ENCODE measurements at regions not wholly inside any gene's neighbourhood (a gene's known extent, or its start where the extent isn't known, plus 50 kb on each side); places are given as distances from the start of the nearest gene placed in this dataset.
"Not testable (repeated sequence)": the region's sequence is repeated elsewhere in the genome, so short reads cannot be mapped to it uniquely, and the experiment has no call there.

- no peak for ATAC-seq
- H3K4me3 ChIP-seq (ENCODE audit: low read length): no peak overlapping the region
- intact Hi-C loops (cut with DNase I): no loop called here
- H3K27ac ChIP-seq (ENCODE audit: low read length): no peak overlapping the region
- WGBS: 40% methylated on average over 3 of the region's 3 CpGs
- no peak for DNase-seq
- no peaks in the 10 kb centered on the region for H3K27me3 ChIP-seq (ENCODE audit: control insufficient read depth, insufficient read depth)
- H3K4me1 ChIP-seq (ENCODE audit: control insufficient read depth, insufficient read depth, low read length): no peaks in the 10 kb centered on the region
- H3K9me3 ChIP-seq (ENCODE audit: control insufficient read depth, low read length): no peaks in the 10 kb centered on the region
Measured at GRCh38 chr4:36601864-36602495, 320.6 kb downstream of the DTHD1 start.

GRCh38 chr4:36609661-36610060, 328.2 kb downstream of the DTHD1 start:
- Histone ChIP-seq H3K4me3 (ENCODE audit: low read length) (no peak overlapping the region), H3K27me3 (ENCODE audit: control insufficient read depth, insufficient read depth) (no peaks in the 10 kb centered on the region), H3K27ac (ENCODE audit: low read length) (no peak overlapping the region), H3K9me3 (ENCODE audit: control insufficient read depth, low read length) (no peaks in the 10 kb centered on the region), H3K4me1 (ENCODE audit: control insufficient read depth, insufficient read depth, low read length) (no peaks in the 10 kb centered on the region)
- intact Hi-C loops (cut with DNase I): no loop called here
- DNase-seq (no peak), ATAC-seq (no peak)
- 50% methylated on average over 1 of the region's 1 CpG for WGBS

- Histone ChIP-seq H3K27me3 (ENCODE audit: control insufficient read depth, insufficient read depth) (no peaks in the 10 kb centered on the region), H3K4me3 (ENCODE audit: low read length) (no peak overlapping the region), H3K4me1 (ENCODE audit: control insufficient read depth, insufficient read depth, low read length) (no peaks in the 10 kb centered on the region), H3K27ac (ENCODE audit: low read length) (no peak overlapping the region), H3K9me3 (ENCODE audit: control insufficient read depth, low read length) (no peaks in the 10 kb centered on the region)
- DNase-seq: no peak
- intact Hi-C loops (cut with DNase I): no loop called here
- WGBS: 88% methylated on average over 2 of the region's 2 CpGs
- no peak for ATAC-seq
Measured at GRCh38 chr4:36610628-36611027, 329.2 kb downstream of the DTHD1 start.

GRCh38 chr4:36613142-36613541, 331.7 kb downstream of the DTHD1 start:
- ATAC-seq; H3K27ac ChIP-seq (ENCODE audit: low read length); intact Hi-C loops (cut with DNase I); H3K4me1 ChIP-seq (ENCODE audit: control insufficient read depth, insufficient read depth, low read length); H3K9me3 ChIP-seq (ENCODE audit: control insufficient read depth, low read length); H3K27me3 ChIP-seq (ENCODE audit: control insufficient read depth, insufficient read depth); H3K4me3 ChIP-seq (ENCODE audit: low read length); DNase-seq: not testable (repeated sequence)
- WGBS: 93% methylated on average over 2 of the region's 2 CpGs

- Histone ChIP-seq H3K27ac (ENCODE audit: low read length) (no peak overlapping the region), H3K9me3 (ENCODE audit: control insufficient read depth, low read length) (no peaks in the 10 kb centered on the region), H3K4me3 (ENCODE audit: low read length) (no peak overlapping the region), H3K27me3 (ENCODE audit: control insufficient read depth, insufficient read depth) (no peaks in the 10 kb centered on the region), H3K4me1 (ENCODE audit: control insufficient read depth, insufficient read depth, low read length) (no peaks in the 10 kb centered on the region)
- ATAC-seq (no peak), DNase-seq (no peak)
- intact Hi-C loops (cut with DNase I): no loop called here
- WGBS: 80% methylated on average over 3 of the region's 3 CpGs
Measured at GRCh38 chr4:36614011-36614410, 332.6 kb downstream of the DTHD1 start.

- Histone ChIP-seq H3K27ac (ENCODE audit: low read length) (no peak overlapping the region), H3K4me1 (ENCODE audit: control insufficient read depth, insufficient read depth, low read length) (no peaks in the 10 kb centered on the region), H3K4me3 (ENCODE audit: low read length) (no peak overlapping the region), H3K9me3 (ENCODE audit: control insufficient read depth, low read length) (no peaks in the 10 kb centered on the region), H3K27me3 (ENCODE audit: control insufficient read depth, insufficient read depth) (no peaks in the 10 kb centered on the region)
- ATAC-seq: no peak
- no peak for DNase-seq
- WGBS: 56% methylated on average over 1 of the region's 1 CpG
- intact Hi-C loops (cut with DNase I): no loop called here
Measured at GRCh38 chr4:36618102-36618501, 336.7 kb downstream of the DTHD1 start.

GRCh38 chr4:36624030-36624429, 342.6 kb downstream of the DTHD1 start:
- Histone ChIP-seq H3K27me3 (ENCODE audit: control insufficient read depth, insufficient read depth) (no peaks in the 10 kb centered on the region), H3K27ac (ENCODE audit: low read length) (no peak overlapping the region), H3K9me3 (ENCODE audit: control insufficient read depth, low read length) (no peaks in the 10 kb centered on the region), H3K4me1 (ENCODE audit: control insufficient read depth, insufficient read depth, low read length) (no peaks in the 10 kb centered on the region), H3K4me3 (ENCODE audit: low read length) (no peak overlapping the region)
- intact Hi-C loops (cut with DNase I): no loop called here
- no peak for ATAC-seq
- DNase-seq: no peak

- ATAC-seq (no peak), DNase-seq (no peak)
- Histone ChIP-seq H3K27ac (ENCODE audit: low read length) (no peak overlapping the region), H3K4me3 (ENCODE audit: low read length) (no peak overlapping the region), H3K27me3 (ENCODE audit: control insufficient read depth, insufficient read depth) (no peaks in the 10 kb centered on the region), H3K9me3 (ENCODE audit: control insufficient read depth, low read length) (no peaks in the 10 kb centered on the region), H3K4me1 (ENCODE audit: control insufficient read depth, insufficient read depth, low read length) (no peaks in the 10 kb centered on the region)
- intact Hi-C loops (cut with DNase I): no loop called here
- 30% methylated on average over 3 of the region's 3 CpGs for WGBS
Measured at GRCh38 chr4:36638273-36638811, 356.9 kb downstream of the DTHD1 start.

GRCh38 chr4:36640876-36641275, 359.5 kb downstream of the DTHD1 start:
- H3K4me1 ChIP-seq (ENCODE audit: control insufficient read depth, insufficient read depth, low read length): no peaks in the 10 kb centered on the region
- H3K27me3 ChIP-seq (ENCODE audit: control insufficient read depth, insufficient read depth): no peaks in the 10 kb centered on the region
- DNase-seq: no peak
- no peak for ATAC-seq
- 83% methylated on average over 2 of the region's 2 CpGs for whole genome bisulfite sequencing
- H3K9me3 ChIP-seq (ENCODE audit: control insufficient read depth, low read length): no peaks in the 10 kb centered on the region
- H3K27ac ChIP-seq (ENCODE audit: low read length): no peak overlapping the region
- H3K4me3 ChIP-seq (ENCODE audit: low read length): no peak overlapping the region
- intact Hi-C loops (cut with DNase I): no loop called here

- intact Hi-C loops (cut with DNase I): no loop called here
- 78% methylated on average over 3 of the region's 3 CpGs for WGBS
Measured at GRCh38 chr4:36651253-36651652, 369.8 kb downstream of the DTHD1 start.

GRCh38 chr4:36652857-36653256, 371.4 kb downstream of the DTHD1 start:
- no peaks in the 10 kb centered on the region for H3K4me1 ChIP-seq (ENCODE audit: control insufficient read depth, insufficient read depth, low read length)
- DNase-seq: no peak
- no peak overlapping the region for H3K27ac ChIP-seq (ENCODE audit: low read length)
- no peaks in the 10 kb centered on the region for H3K27me3 ChIP-seq (ENCODE audit: control insufficient read depth, insufficient read depth)
- no peak overlapping the region for H3K4me3 ChIP-seq (ENCODE audit: low read length)
- intact Hi-C loops (cut with DNase I): no loop called here
- WGBS: 90% methylated on average over 1 of the region's 1 CpG
- no peaks in the 10 kb centered on the region for H3K9me3 ChIP-seq (ENCODE audit: control insufficient read depth, low read length)
- no peak for ATAC-seq

More at GRCh38 chr4:36651253-36651652, 369.8 kb downstream of the DTHD1 start:
- Histone ChIP-seq H3K4me3 (ENCODE audit: low read length) (no peak overlapping the region), H3K27me3 (ENCODE audit: control insufficient read depth, insufficient read depth) (no peaks in the 10 kb centered on the region), H3K4me1 (ENCODE audit: control insufficient read depth, insufficient read depth, low read length) (no peaks in the 10 kb centered on the region), H3K27ac (ENCODE audit: low read length) (no peak overlapping the region), H3K9me3 (ENCODE audit: control insufficient read depth, low read length) (no peaks in the 10 kb centered on the region)
- DNase-seq (no peak), ATAC-seq (no peak)

GRCh38 chr4:36665985-36666527, 384.6 kb downstream of the DTHD1 start:
- intact Hi-C loops (cut with DNase I): no loop called here
- ATAC-seq (no peak), DNase-seq (no peak)
- Histone ChIP-seq H3K27me3 (ENCODE audit: control insufficient read depth, insufficient read depth) (no peaks in the 10 kb centered on the region), H3K27ac (ENCODE audit: low read length) (no peak overlapping the region), H3K4me3 (ENCODE audit: low read length) (no peak overlapping the region), H3K4me1 (ENCODE audit: control insufficient read depth, insufficient read depth, low read length) (no peaks in the 10 kb centered on the region), H3K9me3 (ENCODE audit: control insufficient read depth, low read length) (no peaks in the 10 kb centered on the region)
- WGBS: 72% methylated on average over 3 of the region's 3 CpGs
